GM19025 (cell line): ENCODE measurements at regions not wholly inside any gene's neighbourhood (a gene's known extent, or its start where the extent isn't known, plus 50 kb on each side); places are given as distances from the start of the nearest gene placed in this dataset.

Source experiments
- ATAC-seq: cut with Tn5 transposase; IDR thresholded peaks from one replicate; pipeline ENCODE4 v1.9.1; 2021; ENCODE audit warnings: mild to moderate bottlenecking, low read depth, moderate library complexity; ENCODE audit not compliant: unreplicated experiment

DNA sequence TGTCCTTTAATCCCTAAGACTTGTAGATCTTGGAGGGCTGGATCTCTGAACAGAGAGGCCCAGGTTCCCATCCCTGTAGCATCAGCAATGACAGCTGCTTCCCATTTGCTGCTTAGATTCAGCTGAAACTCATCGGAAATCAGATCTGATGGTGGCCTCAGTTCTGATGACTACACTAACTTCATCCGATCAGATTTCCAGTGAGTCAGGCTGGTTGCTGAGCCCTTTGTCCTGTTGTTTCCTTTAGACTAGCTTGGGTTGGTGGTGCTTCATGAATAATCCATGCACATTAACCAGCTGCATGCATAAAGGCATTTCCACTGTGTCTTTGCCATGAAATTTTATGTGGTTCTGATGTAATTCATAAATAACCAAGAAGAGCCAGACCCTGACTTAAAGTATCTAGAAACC, 195.2 kb upstream of the TUT7 start:
- no peak for ATAC-seq

DNA sequence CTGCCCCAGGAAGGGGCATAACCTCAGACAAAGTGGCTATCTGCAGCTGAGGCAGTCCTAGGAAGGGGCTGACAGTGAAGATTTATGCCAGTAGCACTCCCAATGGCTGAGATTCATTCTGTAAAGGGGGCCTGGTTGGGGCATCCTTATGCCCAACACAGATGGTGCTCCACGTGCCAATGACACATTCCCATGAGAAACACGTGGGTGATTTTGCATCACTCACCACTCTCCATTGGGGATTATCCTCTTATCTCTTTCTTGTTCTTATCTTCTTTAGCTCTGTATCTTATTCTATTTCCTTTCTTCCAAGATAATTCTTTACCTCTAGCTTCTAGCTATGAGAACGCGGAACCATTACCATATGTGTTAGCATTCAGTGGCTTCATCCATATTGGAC, 194.0 kb upstream of the TUT7 start:
- ATAC-seq: no peak

DNA sequence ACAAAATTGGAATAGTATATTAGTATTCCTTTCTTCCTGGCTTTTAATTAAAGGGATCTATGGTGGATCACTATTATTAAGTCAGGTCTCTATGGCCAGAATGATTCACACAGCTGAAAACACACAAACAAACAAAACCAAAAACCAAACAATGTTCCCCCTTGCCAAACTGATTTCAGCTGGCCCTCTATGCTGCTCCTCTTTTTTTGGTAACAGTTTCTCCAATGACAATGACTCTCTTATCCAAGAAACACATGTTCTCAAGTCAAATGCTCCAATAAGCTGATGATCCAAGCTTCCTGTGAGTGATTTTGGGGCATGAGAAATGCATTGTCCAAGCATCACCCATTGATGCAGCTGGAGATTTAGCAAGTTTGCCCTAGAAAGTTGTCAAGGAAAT, 193.4 kb upstream of the TUT7 start:
- no peak for ATAC-seq

DNA sequence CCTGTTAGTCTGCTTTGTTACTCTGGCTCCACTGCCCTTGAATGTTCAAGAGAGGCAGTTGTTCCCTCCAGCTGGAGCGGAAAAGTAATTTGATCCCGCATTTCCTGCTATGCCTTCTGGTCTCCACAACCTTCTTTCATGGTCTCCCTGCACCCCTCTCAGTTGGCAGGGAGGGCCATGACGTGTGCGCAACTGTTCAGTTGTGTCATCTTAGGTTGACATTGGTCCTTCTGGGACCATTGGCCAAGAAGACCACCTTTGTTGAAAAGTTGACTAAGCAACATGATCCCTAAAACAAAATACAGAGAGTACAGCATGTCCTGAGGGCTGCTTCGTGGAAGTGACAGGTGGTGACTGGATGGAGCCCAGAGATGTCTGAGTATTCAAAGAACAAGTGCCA, 192.5 kb upstream of the TUT7 start:
- ATAC-seq: no peak

DNA sequence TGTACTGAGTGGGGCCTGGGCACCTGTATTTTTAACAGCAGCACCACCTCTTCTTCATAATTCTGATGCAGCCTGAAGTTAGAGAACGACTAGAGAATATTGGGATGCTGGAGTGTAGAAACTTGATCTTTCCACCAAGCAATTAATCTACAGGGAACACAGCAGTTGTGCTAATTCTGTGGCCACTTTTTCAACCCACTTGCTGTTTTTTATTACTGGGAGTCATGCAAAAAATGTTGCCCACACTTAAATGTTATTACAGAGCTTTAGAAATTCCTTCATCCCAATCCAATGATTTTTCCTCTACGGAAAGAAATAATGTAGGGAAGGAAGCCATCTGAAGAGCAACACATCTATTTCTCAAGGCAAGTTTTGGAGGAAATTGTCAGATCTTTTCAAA, 190.9 kb upstream of the TUT7 start:
- no peak for ATAC-seq

DNA sequence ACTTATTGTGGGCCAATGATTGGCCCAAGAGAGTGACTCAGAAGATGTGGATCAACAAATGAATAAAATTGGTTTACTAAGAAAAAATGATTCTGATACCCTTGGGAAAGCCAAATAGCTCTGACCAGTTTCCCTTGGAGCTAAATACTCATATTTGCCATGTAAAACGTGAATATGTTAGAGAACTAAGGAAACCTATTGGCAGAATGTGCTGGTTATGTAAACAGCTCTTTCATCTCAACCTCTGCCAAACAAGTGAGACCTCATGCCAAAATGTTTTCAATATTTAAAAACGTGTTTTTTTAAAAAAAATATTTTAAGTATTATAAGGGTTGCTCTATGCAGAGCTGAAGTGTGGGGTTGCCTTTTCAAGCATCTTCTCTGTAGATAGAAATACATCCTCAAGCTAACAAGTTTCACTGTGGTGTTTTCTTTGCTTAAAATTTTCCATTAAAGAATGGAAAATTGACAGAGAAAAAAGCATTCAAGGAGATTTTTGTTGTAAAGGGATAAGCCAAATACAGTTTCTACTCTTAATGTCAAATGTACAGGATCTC, 186.9 kb upstream of the TUT7 start:
- no peak for ATAC-seq

DNA sequence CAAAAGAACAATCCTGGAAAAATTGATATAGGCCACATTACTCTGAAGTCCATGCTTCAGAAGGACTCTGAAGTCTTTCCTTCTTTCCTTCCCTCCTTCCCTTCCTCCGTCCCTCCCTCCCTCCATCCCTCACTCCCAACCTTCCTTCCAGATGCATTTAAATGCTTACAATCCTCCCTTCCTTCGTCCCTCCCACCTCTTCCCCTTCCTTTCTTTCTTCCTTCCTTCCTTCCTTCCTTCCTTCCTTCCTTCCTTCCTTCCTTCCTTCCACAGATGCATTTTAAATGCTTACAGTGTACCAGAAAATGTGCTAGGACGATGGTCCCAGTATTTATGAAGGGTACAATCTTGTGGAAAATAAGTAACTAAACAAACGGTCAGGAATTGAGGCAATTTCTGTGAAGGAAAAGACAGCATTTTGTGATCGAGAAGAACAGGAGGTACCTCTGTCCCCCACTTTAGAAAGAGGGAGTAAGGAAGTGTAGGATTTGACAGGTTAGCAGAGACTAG, 181.3 kb upstream of the TUT7 start:
- ATAC-seq: no peak

DNA sequence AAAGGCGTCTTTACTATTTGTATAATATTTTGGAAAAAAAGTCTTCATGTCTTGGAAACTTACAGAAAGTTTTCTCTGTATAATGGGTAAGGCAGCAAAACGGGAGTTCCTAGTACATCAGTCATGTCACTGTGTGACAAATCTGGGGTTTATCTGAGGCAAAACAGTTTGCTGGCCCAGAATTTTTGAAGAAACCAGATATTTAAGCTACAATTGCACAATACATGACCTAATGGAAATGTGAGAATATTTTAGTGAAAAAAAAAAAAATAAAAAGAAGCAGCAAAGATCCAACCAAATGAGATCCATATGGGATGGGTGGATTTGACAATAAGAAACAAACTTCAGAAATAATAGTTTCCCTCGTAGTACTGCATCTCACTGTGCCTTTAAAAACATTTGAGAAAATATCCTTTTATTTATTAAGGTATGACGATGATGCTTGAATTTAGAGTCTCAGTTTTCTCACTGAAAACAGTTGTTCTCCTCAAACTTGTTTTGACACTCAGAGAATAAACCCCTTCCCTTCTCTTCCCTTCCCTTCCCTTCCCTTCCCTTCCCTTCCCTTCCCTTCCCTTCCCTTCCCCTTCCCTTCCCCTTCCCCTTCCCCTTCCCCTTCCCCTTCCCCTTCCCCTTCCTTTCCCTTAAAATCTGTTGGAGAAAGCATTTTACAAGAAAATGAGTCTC, 180.5 kb upstream of the TUT7 start:
- ATAC-seq: no peak

DNA sequence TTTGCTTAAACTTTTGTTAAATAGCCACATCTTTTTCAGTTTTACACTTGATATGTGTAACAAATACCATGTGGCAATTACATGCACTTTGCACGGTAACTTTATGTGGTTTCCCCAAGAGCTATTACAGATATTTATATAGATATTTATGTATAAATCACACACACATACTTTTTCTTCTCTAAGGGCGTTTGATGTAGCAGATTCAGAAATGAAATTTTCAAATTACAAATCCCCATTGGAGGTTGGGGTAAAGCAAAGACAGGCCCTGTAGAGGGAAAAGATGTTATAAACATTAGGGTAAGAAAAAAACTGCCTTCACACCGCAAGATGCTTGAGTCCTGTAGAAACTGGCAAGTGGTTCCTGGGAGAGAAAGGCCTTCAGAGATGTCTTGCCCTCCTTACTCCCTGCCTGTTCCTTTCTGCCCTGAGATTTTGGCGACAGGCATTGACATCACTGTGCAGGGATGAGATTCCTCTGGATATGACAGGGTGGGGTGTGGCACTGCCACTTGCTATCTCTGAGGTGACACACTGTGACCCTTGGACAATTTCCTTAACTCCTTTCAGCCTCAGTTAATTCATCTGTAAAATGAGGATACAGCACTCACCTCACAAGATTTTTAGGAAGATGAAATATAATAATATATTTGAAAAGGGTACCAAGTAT, 177.9 kb upstream of the TUT7 start:
- no peak for ATAC-seq

DNA sequence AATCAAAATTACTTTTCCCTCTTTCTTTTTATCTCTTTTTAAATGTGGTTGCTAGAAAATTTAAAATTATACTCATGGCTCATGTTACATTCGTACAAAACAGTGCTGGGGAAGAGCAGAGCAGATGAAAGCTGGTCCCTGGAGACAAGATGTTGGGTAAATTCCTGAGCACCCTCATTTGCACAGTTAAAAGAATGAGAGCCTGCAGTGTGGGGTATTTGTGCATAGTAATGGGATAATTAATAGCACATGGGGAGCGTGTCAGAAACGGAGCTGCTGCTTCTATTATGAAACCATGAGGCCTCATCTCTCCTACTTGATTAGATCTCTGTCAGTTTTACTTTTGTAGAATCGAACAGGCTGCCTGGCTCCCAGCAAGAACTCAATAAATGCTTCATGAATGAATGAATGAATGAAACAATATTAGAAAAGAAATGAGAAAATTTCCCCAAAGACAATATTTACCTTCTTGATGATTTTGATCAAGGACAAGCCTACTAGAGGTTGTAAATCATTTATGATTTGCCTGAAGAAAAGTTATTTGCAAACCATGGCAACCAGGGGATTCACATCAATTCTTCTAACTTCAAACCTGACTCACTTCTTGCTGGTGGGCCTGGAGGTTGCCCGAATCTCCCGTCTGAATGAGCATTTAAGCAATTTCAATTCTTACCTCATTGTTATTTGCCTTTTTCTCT, 177.2 kb upstream of the TUT7 start:
- no peak for ATAC-seq

DNA sequence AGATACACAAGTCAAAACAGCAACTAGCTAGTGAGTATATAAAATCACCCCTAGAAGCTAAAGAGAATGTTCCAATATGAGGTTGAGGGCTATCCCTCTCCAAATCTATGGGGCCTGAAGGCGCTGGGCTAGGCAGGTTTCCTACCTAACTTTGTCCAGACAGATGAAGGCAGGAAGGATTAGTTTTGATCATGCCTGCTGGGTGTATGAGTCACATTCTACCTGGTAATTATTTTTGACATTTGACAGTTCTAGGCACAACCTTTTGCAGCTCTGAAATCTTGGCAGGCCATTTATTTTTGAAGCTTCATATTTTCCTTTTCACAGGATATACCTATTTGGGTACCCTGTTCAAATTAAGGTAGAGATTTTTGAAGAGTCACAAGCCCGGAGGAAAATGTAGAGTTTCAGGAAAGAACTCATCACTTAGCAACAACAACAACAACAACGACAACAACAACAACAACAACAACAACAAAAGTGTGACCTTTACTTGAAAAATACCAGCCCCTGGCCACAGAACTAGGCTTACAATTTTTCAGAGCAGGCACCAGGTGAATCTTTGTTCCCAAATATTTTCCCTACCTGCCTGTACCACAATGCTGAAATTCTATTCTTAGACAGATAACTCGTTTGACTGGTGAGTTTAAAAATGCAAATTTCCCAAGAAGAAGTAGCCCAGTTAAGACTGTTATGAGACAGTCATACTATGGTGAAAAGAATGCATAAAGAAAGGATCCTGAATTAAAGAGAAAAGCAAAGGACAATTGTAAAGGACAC, 175.5 kb upstream of the TUT7 start:
- no peak for ATAC-seq

DNA sequence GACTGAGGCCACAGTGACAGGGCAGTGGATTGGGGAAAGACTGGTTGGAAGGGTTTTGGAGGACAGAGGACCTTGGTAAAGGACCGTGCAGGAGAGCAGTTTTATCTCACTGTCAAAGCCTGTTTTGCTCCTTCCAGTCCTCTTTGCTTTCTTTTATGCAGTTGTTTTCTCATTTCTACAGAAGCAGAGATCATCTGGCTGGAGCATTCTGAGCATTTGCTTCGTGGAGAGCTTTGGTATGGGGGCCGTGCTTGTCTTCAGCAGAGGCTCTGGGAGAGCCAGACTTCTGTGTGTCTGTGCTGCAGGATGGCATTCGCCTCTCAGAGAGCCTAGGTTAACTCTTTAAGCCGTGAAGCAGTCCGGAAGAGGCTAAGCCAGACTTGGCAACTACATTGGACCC, 171.8 kb upstream of the TUT7 start:
- ATAC-seq: no peak

DNA sequence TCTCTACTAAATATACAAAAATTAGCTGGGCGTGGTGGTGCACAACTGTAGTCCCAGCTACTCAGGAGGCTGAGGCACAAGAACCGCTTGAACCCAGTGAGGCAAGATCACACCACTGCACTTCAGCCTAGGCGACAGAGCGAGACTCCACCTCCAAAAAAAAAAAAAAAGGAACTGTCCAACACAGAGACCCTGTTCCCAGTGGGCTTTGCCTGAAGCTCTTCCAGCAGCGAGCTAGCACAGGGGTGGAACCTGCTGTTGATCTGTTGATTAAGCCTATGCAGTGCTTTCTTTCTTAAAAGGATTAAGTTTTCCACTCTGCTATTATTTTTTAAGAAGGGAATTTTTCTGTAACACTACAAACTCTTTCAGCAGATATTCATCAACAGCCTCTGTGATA, 171.0 kb upstream of the TUT7 start:
- ATAC-seq: no peak

DNA sequence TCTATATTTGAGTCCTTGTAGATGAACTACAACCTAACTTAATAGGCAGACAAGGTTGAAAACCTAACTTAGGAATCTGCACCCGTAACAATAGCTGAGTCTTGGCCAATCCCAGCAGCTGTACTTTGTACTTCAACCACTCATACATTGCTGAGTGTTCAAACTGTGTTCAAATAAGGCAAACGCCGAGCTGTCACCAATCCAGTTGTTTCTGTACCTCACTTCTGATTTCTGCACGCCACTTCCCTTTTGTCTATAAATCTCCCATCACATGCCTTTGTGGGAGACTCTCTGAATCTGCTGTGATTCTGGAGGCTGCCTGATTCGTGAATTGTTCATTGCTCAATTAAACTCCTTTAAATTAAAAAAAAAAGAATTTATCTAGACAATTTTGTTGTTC, 167.8 kb upstream of the TUT7 start:
- ATAC-seq: no peak

DNA sequence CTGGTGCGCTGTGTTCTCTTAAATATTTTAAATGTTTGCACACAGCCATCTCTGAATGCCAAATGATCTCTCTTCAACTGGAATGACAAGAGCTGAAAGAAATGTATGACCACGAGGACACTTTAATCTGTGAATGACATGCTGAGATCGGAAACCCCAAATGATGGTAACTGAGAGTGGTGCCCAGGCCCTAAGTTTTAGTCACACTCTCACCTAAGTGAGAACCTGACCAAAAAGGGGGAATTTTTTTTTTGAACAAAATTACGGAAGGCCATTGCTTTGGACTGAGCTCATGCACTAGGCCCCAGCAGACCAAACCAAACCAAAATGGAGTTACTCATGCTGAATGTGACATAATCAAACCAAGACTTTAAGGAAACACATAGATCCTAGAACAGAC, 167.1 kb upstream of the TUT7 start:
- ATAC-seq: no peak

DNA sequence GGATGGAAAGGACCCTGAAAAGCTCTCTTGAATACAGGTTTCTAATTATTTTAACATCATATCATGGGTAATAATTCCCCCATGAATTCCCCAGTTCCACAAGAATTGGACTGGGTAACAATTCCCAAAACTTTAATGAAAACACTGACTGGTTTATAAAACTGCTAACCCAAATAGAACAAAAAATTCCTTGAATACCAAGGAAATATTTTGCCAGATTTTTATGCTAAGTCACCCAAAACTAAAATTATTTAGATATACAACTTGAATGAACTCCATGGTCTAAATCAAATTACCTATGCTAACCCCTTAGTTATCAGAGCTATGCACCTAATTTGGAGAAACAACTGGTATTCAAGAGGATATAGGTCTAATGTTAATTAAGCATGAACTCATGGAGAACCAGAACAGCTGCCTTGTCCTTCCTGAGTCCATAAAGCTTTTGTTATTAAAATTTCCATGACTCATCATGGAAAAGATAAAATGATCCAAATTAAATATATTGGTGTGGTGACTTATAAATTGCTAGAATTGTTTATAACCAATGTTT, 164.9 kb upstream of the TUT7 start:
- ATAC-seq: no peak

DNA sequence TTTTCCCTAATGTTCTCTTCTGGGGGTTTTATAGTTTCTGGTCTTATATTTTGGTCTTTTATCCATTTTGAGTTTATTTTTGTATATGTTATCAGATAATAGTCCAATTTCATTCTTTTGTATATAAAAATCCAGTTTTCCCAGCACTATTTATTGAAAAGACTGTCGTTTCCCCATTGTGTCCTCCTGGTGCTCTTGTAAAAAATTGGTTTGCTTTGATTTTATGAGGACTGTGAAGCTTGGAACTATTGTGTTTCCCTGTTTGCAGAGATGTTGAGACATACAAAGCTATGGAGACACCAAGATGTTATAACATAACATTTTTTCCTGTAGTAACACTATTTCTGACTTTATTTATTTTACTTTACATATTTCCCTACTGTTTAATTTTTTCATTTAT, 163.3 kb upstream of the TUT7 start:
- ATAC-seq: no peak

DNA sequence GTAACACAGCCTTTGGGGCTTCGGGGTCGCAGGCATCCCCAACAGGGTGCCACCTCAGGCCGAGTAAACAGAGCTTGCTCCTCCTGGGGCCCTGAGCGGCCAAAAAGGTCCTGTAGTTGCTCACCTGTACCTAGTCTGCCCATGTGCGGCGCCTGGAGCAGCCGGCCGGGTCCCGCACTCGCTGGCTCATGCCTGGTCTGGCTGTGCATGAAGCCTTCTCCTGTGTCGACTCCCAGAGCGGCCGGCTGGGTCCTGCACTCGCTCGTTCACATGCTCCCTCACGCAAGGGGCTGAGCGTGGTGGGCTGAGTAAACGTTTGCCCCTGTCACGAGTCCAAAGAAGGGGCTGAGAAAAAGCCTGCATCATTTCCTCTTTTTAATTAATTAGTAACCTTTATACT, 162.4 kb upstream of the TUT7 start:
- ATAC-seq: no peak

DNA sequence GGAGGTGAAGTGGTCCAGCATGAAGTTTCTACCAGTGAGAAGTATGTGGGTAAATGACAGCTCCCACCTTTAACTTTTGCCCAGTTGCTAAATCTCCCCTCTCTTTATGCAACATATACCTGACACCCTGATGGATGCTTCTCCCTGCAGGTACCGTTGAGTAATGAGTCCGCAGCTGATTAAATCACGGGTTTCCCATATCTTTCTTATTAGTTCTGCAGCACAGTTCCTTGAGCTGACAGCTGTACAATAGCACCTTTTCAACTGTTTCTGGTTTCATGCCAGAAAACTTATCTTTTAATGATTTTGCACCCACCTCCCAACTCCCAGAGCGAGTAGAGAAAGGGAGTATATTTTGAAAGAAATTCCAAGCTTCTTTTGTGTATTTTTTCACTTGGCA, 161.0 kb upstream of the TUT7 start:
- ATAC-seq: no peak

DNA sequence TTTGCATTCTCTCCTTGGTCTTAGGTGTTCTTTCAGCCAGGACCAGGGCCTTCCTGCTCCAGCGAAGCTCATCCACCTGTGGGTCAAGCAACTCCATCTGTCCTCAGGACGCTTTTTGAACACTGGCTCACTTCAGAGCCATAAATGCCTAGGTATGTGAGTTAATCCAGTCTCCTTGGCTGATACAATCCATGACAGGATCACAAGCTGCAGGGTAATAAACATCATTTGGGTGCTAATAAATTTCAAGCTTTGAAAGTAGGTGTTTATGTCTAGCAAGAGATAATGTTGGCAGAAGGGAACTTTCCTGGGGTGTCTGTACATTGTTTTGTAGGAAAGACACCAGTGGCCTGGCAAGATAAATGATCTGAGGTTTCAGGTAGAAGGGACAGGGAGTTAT, 159.2 kb upstream of the TUT7 start:
- ATAC-seq: no peak
